IPS-11a (cell line): ENCODE measurements at regions not wholly inside any gene's neighbourhood (a gene's known extent, or its start where the extent isn't known, plus 50 kb on each side); places are given as distances from the start of the nearest gene placed in this dataset.
"Not testable (repeated sequence)": the region's sequence is repeated elsewhere in the genome, so short reads cannot be mapped to it uniquely, and the experiment has no call there.

Source experiments
- H3K4me3 ChIP-seq: one replicate; pipeline ENCODE4 v1.5.1; 2013; ENCODE audit warnings: low read depth, low read length, control low read depth

DNA sequence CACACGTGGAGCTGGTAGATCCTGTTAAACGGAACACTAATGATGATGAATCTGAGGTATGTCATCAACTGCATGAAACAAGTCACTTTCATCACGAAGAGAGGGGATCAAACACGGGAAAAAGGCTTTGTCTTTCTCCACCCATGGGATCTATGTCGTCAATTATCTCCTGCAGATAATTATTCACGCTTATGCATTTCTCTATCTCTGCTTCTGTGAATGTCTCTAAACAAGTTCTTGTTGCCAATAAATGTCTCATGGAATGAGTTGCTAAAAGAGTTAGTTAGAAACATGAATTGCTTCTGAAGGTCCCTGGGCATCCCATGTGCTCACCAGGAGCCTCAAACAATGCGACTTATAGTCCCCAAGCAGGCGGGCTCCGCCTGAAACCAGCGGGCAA lies 1228.2 kb upstream of the TMEM132C start:
- no peak overlapping the region for H3K4me3 ChIP-seq

DNA sequence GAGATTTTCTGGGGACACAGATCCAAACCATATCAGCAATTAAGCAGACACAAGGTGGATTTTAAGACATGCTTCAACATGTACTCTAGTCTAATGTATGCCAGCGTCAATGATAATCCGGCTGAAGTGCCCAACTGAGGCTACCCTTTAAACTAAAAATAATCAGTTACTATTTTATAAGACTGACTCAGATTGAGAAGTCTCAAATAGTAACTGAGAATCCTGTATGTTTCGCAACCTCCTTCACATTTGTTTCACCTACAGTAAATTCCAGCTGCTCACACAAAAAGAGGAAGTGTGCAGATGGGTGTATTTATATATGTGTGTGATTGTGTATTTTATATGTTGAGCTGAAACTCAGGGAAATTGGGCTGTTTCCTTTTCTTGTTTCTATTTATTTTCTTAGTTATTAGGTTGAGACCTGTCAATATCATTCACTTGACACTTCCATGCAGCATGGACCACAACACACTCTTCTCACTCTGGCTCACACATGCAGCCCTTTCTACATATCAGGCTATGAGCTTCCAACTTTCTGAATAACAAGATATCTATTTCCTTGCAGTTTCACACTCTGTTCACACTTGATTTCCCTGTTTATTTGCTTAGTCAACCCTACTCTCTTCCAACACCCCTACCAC lies 1224.9 kb upstream of the TMEM132C start:
- H3K4me3 ChIP-seq = no peak overlapping the region

DNA sequence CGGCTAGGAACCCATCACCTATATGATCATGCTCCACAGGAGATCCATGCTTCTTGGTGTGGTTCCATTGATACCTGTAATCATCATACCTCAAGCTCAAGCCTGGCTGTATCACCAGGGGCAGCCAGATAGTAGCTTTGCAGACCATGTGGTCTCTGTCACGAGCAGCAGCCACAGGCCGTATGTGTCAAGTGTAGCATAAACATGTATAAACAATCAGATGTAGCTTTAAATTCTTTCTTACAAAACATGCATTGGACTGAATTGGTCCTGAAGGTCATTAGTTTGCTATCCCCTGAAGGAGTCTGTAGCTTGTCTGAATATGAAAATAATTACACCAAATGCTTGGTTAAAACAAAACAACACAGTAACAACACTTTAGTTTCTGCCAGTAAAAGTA lies 1223.2 kb upstream of the TMEM132C start:
- no peak overlapping the region for H3K4me3 ChIP-seq

DNA sequence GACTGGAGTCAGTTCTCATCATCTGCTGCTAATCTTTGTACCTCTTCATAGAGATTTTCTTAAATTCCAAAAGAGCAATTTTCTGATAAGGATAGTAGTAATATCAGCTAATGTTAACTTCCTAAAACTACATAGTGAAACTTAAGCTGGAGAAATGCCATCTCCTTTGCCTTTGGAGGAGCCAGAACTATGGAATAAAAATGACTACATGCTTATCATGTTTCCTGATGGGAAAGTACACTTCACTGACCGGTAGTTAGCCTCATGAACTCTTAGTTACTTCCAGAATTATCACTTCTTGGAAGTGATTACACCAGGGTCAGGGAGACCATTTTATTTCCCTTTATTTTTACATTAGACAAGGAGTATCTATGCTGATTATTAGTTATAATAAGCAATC lies 1222.1 kb upstream of the TMEM132C start:
- H3K4me3 ChIP-seq = no peak overlapping the region

DNA sequence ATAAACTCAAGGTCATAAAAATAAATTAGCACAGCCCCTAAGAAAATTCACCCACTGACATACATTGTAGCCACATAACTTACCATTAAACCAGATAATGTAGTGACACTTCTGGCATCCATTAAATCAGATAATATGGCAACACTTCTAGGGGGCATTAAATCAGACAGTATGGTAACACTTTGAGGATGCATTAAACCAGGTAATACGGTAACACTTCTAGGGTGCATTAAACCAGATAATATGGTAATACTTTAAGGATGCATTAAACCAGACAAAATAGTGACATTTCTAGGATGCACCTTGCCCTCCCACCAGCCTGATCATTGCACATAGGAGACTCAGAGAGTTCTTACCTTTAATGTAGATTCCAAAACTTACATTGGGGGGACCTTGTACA lies 1220.5 kb upstream of the TMEM132C start:
- H3K4me3 ChIP-seq = no peak overlapping the region

DNA sequence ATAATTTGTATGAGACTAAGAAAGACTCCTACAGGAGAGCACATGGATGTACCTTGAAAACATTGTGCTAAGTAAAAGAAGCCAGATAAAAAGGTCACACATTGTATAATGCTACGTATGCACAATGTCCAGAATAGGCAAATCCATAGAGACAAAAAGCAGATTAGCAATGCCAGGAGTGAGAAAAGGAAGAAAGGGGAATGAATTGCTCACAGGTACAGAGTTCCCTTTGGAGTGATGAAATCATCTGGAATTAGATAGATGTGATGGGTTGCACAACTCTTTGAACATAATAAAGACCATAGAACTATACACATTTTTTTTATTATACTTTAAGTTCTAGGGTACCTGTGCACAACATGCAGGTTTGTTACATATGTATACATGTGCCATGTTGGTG lies 1218.9 kb upstream of the TMEM132C start:
- no peak overlapping the region for H3K4me3 ChIP-seq

DNA sequence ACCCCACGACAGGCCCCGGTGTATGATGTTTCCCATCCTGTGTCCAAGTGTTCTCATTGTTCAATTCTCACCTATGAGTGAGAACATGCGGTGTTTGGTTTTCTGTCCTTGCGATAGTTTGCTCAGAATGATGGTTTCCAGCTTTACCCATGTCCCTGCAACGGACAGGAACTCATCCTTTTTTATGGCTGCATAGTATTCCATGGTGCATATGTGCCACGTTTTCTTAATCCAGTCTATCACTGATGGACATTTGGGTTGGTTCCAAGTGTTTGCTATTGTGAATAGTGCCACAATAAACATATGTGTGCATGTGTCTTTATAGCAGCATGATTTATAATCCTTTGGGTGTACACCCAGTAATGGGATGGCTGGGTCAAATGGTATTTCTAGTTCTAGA lies 1218.4 kb upstream of the TMEM132C start:
- H3K4me3 ChIP-seq = not testable (repeated sequence)

DNA sequence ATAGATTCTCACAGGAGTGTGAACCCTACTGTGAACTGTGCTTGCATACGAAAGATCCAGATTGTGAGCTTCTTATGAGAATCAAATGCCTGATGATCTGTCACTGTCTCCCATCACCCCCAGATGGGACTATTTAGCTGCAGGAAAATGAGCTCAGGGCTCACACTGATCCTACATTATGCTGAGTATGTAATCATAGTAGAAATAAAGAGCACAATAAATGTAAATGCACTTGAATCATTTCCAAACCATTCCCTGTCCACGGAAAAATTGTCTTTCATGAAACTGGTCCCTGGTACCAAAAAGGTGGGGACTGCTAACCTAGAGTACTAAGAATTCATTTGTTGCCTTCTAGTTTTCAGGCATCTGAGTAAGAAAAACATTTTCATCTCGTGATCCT lies 1215.8 kb upstream of the TMEM132C start:
- no peak overlapping the region for H3K4me3 ChIP-seq

DNA sequence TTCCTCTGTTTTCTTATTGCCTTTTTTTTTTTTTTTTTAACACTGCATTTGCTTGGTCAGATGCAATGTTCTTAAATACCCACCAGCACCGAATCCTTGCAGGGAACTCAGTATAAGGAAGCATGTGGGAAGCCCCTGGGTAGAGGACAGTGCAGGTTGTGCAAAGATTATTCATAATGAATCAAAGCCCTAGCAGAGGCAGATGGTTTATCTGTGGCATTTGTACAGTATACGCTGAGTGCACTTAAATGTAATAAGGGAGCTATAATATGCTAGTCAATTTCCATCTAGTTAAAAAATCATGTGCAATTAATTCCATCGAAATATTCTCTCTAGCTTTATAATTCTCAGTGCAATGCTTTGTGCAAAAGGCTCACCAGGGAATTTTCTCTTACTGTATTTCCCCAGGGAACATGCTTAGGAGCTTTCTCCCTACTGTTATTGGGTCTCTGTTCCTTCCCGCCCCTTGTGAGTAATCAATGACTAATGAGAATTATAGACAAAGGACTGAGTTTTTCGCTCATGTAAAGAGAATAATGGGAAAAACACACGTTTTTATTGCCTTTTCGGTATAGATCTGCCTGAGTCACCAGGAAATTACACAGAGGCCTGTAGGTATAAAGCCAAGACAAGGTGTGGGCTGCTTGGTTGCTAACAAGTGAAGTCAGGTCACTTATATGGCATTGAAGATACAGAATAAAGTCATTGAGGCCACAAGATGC lies 1214.3 kb upstream of the TMEM132C start:
- H3K4me3 ChIP-seq = no peak overlapping the region

DNA sequence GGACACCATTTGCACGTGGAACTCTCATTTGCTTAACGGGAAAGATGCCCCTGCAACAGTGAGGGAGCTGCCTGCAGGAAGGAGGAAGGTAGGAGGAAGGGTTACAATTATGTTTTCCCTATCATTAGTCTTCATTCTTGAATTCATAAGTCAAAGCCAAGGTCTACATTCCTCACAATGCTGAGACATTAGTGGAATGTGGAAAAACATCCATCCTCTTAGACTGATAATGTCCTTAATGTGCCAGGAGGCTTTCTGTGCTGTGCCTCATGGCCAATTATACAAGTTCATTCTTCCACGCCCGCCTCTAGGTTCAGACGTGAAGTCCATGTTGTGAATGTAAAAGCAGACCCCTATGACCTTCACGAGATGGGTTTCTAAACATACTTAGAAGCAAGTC lies 1212.4 kb upstream of the TMEM132C start:
- H3K4me3 ChIP-seq = no peak overlapping the region

DNA sequence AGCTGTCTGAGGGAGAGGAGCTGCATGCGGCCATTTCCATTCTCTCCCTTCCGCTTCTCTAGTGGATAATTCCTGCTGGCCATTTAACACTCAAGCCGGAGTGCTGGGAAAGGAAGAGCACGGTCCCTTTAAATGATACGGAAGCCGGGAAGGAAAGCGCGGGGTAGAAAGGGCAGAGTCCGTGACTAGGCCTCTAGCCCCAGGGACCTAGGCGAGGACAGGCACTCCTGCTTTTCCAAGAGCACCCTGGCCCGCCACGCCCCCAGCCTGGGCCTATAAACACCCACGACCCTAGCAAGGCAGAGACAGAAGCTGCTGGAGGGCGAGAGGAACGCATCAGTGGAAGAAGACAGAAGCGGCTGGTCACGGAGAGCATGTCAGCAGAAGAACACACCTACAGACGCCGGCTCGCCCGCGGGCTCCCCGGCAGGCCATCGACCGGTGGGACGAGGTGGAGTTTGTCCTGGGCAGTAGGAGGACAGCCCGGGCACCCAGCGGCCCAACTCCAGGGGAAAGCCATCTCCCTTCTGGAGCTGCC lies 1206.6 kb upstream of the TMEM132C start:
- no peak overlapping the region for H3K4me3 ChIP-seq

DNA sequence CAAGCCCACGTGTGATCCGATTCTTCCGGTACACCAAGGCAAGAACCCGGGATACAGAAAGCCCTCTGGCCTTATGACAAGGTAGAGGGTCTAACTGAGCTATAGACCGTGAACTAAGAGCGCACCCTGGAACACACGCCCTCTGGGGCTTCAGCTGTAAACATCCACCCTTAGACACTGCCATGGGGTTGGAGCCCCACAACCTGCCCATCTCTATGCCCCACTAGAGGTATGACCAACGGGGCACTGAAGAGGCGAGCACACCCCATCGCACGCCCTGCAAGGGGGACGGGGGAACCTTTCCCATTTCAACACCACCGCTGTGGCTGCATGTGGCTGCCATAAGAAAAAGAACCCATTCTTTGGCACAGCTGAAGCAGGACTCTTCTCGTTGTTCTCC lies 1206.0 kb upstream of the TMEM132C start:
- no peak overlapping the region for H3K4me3 ChIP-seq

DNA sequence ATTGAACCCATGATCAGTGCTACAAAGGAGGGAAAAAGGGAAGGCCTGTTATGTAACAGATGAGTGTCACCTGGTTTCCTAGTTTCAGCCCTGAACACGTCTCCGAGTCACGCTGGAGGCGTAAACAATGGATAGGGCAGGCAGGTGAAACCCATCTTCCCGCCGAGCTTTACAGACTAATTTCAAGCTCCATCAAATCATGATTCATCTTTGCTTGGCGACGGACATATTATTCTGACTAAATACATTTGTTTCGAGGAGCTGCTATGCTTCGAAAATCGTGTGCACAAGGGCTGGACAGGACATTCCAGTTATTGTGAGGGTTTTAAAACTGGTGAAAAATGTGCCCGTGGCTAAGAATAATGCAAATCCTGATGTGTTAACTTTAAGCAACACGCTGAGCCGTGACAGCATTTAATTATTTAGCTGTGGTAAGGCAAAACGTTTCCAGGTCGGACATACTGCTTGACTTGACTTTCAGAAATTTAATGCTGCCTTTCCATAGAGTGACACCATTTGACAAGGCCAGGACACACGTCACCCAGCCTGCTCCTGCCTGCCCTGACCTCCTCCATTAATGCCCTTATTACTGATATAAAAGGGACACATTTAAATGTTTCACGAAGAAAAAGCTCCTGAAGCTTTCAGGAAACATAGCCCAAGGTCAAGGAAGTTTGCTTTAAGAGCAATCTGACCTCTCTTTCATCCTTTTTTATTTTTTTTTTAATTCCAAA lies 1203.5 kb upstream of the TMEM132C start:
- H3K4me3 ChIP-seq = no peak overlapping the region

DNA sequence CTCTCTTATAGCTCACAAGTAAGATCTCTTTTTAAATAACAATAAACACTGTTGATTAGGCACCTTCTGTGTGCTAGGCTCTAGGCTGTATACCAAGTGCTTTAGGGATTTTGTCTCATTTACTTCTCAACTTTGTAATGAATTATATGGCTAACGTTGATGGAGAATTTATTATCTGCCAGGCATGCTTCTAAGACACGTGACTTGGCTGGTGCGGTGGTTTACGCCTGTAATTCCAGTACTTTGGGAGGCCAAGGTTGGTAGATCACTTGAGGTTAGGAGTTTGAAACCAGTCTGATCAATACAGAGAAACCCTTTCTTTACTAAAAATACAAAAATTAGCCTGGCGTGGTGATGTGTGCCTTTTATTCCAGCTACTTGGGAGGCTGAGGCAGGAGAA lies 1202.8 kb upstream of the TMEM132C start:
- H3K4me3 ChIP-seq = no peak overlapping the region

DNA sequence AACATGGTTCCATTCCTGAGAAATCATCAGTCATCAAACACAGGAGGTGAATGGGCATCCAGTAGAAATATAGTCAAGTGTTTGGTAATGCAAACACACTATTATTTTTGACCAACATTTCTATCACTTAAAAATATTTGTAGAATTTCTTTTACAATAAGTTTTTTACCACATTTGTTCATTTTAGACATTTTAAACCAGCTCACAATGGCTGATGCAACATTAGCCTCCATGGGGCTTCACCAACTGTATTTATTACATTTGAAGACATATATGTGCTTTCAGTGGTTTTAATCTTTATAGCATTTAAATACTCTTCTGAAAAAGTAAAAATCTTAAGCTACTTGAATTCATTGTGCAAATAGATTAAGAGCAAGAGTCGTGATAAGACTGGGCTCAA lies 1201.4 kb upstream of the TMEM132C start:
- no peak overlapping the region for H3K4me3 ChIP-seq

DNA sequence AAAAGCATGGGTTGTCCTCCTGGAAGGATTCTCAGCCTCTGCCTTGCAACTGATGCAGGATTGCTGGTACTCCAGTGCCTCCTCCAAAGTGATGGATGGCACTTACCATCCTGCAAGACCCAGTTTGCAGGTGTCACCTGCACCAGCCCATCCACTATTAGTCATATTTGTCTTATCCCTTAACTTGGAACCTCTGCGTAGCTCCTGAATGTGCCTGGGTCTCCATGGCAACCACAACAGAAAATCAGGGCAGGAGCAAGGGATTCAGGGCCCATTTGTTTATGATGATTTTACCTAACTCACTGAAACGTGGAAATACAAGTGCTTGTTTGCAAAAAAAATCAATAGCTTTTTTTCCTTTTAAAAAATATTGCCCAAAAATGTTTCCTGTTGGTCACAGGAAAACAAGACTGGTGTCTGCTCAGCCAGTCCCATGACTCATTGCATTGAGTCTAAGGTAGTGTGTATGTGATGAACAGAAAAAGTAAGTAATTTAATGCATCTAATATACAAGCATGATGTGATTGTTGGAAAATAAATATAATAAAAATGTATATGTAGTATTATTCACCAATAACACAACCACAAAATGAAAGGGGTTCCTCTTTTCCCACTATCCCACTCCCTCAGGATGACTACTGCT lies 1196.3 kb upstream of the TMEM132C start:
- no peak overlapping the region for H3K4me3 ChIP-seq

DNA sequence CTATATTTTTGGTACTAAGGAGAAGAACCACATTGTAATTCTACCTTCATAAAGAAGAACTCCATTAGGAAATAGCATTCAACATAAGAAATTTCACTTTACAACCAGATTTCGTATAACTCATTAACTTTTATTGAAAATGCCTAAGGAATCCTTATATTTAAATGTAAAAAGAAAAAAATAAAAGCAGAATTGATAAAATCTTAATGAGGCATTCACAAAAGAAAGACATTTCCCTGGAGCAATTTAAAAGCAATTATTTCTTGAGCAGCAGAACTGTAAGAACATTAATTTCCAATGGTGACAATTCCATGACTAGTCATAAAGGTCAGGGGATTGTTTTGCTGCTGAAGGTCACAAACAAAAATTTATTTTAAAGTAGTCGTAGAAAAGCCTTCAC lies 1192.8 kb upstream of the TMEM132C start:
- H3K4me3 ChIP-seq = no peak overlapping the region

DNA sequence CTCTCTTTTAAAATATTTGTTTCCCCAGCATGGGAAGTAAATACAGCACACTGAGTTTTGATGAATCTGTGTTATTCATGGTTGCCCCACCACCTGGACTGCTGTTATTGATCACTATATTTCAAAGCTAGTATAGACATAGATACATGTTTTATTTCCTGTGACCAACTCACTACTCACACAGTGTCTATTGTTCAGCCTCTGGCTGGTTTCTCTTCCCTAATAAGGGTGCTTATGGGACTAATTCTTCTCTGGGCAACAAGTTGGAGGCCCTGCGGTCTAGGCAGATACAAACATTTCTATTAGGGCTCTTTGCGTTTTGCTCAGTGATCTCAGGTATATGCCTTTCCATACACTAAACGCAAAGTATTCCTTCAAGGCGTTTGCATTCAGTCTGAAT lies 1191.0 kb upstream of the TMEM132C start:
- no peak overlapping the region for H3K4me3 ChIP-seq

DNA sequence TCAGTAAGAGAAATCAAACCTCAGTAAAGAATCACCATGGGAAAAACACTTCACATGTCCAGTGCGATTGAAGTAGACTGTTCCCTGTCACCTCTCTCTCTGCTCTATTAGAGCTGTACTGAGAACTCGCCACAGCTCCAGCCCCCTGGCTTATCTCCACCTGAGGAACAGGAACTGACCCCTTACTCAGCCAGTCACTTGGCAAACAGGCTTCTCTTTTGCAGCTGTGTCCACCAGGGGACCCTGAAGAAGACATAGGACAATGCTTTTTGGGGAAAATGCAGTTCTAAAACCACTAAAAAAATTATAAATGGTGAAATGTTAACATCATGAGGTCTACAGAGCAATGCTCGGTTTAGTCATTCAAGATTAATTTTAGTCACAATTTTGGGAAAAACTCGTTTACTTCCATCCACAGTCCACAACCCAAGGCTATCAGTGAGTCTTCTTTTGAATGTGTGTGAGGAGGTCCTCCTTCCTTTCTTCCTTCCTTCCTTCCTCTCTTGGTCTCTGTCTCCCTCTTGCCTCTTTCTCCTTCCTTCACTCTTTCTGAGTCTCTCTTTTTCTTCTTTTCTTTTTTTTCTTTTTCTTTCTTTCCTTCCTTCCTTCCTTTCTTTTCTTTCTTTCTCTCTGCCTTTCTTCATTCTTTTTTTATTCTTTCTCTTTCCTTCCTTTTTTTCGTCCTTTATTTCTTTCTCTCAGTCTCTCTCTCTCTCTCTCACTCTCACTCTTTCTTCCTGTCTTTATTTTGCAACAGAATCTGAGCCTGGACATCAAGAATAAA lies 1189.5 kb upstream of the TMEM132C start:
- H3K4me3 ChIP-seq = no peak overlapping the region

DNA sequence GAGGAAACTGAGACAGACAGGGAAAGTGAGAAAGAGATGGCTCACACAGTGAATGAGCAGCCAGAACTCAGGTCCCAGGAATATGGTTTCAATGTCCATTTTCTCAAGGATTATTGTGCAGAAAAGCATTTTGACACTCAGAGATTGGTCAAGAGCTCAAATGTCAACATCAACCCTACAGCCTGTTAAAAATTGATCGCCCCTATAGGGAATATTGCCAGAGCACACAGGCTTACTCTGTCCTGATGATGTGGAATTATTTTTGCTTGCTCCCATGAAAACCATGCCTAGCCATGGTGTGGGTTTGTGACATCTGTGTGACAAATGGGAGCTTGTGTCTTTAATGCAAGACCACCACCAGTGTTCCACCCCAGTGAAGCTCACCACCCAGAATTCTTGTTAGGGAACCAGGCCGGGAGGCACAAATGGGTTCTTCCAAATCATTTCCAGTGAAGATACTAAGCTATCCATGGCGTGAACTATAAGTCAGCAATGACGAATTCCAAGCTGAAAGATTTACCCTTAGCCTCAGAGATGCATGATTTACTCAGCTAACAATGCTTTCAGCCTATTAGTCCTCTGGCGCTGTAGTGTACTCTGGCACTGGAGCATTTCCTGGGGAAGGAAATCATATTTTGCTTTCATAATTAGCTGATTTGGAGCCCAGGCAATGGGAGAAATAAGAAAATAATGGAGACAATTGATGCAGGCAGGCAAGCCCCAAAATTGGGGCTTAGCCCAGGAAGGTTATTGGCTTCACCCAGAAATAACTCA lies 1188.2 kb upstream of the TMEM132C start:
- H3K4me3 ChIP-seq = no peak overlapping the region
